GM12875 (cell line): ENCODE measurements at regions not wholly inside any gene's neighbourhood (a gene's known extent, or its start where the extent isn't known, plus 50 kb on each side); places are given as distances from the start of the nearest gene placed in this dataset.
A peak's percentile ranks its signal among the peaks of the same experiment; 100 is the strongest.

Experiments used
- H3K4me3 ChIP-seq: one replicate; pipeline ENCODE4 v1.5.1; 2011; ENCODE audit warnings: low read depth, low read length, control low read depth
- TF ChIP-seq, protein P1 (sequence below): IDR thresholded peaks from 2 replicates; pipeline ENCODE4 v1.5.1; 2011; ENCODE audit warnings: low read depth, mild to moderate bottlenecking, control low read depth, inconsistent platforms, low read length, moderate library complexity, borderline replicate concordance; ENCODE audit not compliant: insufficient read depth

DNA sequence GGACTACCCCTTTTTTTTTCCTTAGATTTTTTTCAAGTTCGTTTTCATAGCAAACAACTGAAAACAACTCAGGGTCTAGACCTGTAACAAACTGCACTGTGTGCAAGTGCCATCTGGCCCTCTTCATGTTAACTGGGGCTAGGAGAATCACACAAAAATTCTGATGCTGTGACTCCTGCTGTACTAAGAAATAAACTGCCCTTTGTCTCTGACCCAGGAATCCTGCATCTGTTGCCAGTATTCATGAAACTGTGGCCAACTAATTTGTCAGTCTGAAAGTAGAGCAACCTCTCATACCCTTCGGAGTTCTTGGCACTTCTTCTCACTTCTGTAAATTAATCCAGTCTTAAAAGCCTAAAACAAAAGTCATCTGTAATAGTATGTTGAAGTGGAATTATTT lies 218.4 kb upstream of the PCDH15 start:
- TF ChIP-seq, protein P1, sequence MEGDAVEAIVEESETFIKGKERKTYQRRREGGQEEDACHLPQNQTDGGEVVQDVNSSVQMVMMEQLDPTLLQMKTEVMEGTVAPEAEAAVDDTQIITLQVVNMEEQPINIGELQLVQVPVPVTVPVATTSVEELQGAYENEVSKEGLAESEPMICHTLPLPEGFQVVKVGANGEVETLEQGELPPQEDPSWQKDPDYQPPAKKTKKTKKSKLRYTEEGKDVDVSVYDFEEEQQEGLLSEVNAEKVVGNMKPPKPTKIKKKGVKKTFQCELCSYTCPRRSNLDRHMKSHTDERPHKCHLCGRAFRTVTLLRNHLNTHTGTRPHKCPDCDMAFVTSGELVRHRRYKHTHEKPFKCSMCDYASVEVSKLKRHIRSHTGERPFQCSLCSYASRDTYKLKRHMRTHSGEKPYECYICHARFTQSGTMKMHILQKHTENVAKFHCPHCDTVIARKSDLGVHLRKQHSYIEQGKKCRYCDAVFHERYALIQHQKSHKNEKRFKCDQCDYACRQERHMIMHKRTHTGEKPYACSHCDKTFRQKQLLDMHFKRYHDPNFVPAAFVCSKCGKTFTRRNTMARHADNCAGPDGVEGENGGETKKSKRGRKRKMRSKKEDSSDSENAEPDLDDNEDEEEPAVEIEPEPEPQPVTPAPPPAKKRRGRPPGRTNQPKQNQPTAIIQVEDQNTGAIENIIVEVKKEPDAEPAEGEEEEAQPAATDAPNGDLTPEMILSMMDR: no peak
- H3K4me3 ChIP-seq: no peak overlapping the region

DNA sequence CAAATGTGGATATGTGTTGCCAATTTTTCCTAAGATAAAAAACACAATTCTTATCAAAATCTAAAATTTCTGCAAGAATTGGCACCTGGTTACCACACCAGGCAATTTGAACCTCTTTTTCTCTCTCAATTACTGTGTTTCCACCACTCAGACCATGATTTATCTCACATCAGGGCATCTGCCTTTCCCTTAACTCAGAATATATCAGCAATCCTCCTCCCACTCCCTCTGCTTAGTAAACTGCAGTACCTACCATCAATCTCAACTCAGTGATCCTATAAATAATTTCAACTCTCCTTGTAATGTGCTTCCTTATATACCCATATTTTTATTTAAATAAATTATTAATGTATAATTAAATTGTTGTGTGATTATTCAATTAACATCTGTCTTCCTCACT lies 212.3 kb upstream of the PCDH15 start:
- TF ChIP-seq, protein P1: no peak
- no peak overlapping the region for H3K4me3 ChIP-seq

DNA sequence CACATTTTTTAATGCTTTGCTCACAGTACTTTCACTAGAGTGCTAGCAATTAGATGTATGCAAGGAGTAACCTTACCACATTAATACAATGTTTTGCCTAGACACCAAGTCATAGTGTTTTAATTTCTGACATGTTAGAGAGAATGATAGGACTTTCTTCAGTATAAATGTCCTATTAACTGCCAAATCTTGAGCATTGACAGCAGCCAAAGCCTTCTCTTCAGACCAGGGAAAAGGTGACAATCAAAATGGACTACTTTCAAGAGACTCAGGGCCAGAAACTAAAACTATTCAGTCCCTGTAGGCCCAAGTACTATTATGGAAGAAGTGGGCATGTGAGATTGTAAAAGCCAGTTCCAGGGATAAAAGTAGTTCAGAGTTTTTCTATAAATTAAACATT lies 201.4 kb upstream of the PCDH15 start:
- TF ChIP-seq, protein P1: no peak

DNA sequence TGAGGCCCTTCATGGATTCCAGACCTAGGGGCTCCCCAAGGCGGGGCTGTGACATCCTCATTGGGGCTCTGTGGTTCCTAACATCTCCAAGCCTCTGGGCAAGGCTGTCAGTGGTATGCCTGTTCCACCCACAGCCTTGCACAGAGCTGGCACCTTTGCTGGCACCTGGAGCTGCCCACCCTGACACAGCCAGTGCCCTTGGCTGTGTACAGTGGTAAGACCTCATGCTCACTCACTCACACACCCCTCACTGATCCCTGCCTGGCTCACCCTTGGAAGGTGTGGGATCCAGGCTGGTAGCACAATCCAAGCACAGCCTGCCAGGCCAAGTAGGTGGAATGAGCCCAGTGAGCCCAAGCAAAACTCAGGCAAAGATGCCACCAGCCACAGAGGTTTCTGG lies 200.4 kb upstream of the PCDH15 start:
- TF ChIP-seq, protein P1: no peak
- no peak overlapping the region for H3K4me3 ChIP-seq

More for the DNA sequence above, 201.4 kb upstream of the PCDH15 start:
- no peak overlapping the region for H3K4me3 ChIP-seq

DNA sequence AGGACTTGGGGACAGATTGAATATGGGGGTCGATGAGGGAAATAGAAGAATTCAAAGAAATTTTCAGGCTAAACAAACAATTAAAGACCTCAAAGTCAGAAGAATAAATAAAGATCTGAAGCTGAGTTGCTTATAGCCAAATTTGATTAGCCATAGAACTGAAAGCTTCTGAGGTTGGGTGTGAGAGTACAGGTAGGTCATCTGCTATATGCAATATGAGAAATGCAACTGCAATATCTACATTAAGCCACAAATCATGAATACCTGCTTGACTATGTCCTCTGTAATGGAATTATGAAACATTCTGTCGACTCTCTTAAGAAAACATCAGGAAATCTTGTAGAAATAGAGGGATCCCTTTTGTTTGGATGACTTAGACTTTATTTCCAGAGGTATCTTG lies 192.1 kb upstream of the PCDH15 start:
- TF ChIP-seq, protein P1: no peak
- H3K4me3 ChIP-seq: no peak overlapping the region

DNA sequence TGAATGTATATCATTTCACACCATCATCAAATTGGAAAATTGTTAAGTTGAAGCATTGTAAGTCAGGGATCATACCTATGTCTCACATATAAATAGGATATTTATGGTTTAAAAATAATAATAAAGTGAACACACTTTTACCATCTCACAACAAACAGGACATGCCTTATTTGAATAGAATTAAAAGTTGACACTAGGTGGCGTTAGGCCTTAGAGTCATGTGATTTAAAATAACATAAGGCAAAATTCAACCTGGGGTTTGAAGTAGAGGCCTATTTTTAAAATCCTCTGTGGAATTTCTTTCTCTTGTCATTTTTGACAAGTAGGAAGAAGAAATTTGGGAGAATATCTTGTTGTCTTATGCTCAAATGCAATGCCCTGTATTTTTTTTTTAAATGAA lies 184.7 kb upstream of the PCDH15 start:
- H3K4me3 ChIP-seq: no peak overlapping the region
- TF ChIP-seq, protein P1: peak; percentile 26; the same call in 1 of the 2 replicates

DNA sequence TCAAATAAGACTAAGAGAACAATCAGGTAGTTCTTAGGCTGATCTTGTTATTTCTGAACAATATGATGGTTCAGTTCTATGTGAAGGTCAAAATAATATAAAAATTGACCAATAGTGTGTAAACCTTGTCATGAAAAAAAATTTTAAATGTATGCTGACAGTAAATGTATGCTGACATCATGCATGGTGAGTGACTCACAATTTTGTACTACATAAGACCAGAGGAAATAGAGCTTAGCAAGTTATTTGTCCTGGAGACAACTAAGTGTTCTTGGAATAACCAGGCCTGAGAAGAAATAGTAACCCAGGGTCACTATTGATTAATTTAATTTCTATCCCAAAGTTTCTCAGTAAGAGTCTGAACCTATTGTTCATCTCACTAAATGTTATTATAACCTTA lies 182.2 kb upstream of the PCDH15 start:
- TF ChIP-seq, protein P1: no peak
- no peak overlapping the region for H3K4me3 ChIP-seq
